ENCODE measurements at regions not wholly inside any gene's neighbourhood (a gene's known extent, or its start where the extent isn't known, plus 50 kb on each side); places are given as distances from the start of the nearest gene placed in this dataset.

DNA sequence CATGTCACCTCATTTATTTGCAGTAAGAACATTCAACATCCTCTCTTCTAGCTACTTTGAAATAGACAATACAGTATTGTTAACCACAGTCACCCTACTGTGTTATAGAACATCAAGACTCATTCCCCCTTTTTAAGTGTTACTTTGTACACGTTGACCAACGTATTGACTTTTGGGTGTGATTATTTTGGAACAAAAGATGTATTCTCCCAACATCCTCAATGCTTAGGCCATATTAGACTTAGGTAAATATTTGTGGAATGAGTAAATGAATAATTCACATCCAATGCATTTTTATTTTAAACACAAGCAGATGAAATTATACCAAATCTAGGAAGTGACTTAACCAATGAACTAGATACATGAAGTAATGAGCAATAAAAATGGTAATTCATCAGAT, 296.6 kb downstream of the CHRM3 start:
- no peak for DNase-seq

DNA sequence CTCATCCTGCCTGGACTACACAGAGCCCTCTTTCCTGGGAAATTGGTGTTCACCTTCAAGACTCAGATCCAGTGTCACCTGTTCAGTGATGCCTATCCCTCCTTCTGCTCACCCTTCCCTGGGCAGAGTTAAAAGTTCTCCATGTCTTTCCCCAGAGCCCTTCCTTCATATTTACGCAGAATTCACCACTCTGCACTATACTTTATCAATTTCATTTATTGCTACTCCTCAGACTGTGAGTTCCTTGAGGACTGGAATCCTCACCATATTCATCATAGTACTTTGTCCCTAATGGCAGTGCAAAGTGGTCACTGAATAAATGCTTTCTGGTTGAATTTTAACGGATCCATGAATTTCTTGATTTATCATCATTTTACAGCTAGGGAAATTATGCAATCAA, 300.0 kb downstream of the CHRM3 start:
- no peak for DNase-seq

DNA sequence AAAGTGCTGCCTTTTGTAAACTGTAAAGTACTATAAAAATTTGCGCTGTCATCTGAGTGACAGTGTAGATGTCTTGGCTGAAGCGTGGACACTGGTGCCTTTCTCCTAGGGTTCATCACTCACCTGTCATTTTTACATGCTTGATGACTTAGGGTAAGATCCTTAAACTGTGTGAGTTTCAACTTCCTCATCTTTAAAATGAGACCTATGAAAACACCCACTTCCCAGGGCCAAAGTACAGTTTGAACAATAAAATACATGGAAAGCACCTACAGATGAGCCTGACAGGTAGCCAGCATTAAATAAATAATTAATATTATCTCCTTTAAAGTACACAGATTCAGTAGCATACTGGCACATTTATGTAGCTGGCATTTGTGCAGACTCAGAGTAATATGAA, 309.9 kb downstream of the CHRM3 start:
- DNase-seq: no peak

DNA sequence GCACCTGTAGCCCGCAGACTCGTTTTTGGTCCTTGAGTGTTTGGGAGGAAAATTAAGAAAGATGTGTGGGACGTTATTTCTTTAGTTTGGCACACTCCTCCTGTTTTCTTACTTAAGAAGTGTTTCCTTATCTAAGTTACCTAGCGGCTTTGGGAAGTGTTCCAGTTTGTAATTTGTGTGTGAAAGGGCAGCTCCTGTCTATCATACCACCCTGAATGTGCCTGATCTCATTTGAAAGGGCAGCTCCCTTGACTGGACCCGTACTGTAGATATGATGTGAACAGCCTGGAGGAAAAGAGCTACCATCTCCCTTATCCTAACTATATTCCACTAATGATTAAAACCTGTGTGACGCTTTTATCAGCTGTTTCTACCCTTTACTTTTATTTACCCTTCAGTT, 314.3 kb downstream of the CHRM3 start:
- DNase-seq: no peak

DNA sequence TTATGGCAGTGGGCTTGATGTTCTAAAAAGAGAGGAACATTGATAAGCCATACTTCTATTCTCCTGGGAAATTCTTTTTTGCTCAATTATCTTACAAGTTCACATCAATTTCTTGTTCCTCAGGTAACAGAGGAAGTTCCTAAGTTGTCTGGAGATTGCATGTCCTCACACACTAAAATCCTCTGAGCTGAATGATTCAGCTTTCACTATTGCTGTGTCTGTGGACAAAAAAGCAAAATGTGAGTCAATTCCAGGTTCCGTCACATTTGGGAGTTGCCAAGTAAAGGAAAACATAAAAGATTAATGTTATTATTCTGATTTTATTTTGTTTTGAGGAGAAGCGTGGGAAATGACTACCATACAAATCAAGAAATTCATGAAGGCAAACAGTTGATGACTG, 316.7 kb downstream of the CHRM3 start:
- DNase-seq: no peak

DNA sequence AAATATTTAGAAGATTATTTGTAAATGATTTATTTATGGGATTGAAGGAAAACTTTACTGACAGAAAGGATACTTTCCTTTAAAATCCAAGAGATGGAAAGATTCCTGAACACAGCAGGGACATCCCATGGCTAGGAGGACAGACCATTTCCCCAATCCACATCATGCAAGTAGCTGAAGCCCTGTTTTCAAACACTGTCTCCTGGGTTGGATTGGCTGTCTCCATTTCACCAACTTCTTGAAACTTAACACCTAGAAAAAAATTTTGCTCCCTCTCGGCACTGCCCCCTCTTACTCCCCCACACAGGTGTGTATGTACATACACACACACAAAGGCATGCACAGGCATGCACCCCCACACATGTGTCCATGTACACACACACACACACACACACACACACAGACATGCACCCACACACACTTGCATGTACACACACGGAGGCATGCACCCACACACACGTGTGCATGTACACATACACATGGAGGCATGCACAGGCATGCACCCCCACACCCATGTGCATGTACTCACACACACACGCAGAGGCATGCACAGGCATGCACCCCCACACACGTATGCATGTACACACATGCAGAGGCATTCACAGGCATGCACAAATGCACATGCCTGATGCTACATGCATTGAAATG, 320.0 kb downstream of the CHRM3 start:
- DNase-seq: no peak

DNA sequence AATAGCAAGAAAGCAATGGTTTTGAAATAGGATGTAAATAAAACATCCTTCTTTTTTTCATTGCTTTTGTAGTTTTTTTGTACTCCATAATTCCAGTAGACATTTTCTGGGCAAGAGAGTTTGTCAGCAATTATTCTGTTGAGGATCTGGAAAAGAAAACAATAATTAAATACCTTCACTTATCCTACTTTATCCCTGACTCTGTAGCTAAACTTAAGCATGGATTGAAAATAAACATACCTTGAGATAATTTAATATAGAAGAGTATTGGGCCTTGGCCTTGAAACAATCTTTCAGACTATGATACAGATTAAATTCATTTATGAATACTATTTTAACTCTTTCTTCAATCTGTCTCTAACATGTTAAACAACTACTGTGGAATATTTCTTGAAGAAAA, 321.2 kb downstream of the CHRM3 start:
- DNase-seq: no peak

DNA sequence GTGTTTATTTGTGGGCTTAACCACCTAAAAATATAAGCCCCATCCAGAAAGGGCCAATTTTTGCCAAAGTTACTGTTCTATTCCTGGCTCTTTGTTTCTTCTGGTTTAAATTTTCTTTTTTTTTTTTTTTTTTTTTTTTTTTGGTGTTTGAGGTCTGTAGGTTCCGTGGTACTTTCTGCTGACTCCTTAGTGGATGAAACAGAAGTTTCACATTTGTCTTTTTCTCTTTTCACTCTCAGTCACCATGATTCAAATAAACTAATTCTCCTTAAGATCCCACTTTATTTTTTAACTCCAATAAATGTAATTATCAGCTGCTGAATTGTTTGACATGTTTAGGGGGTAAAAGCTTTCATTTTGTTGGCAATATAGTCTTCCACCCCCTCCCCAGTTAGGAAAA, 322.3 kb downstream of the CHRM3 start:
- DNase-seq: no peak

DNA sequence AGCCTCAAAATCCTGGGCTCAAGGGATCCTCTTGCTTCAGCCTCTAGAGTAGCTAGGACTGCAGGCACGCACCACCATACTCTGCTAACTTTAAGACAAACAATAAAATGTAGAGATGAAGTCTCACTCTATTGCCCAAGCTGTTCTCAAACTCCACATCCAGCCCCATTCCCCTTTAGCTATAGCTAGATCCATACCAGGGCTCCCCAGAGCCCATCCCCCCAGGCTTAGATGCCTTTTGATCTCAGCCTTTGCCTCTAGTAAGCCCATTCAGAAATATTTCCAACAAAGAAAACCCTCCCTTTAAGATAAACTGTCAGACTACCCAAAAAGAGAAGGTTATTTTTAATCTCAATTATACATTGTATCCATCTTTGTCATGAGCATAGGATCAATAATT, 325.4 kb downstream of the CHRM3 start:
- no peak for DNase-seq

DNA sequence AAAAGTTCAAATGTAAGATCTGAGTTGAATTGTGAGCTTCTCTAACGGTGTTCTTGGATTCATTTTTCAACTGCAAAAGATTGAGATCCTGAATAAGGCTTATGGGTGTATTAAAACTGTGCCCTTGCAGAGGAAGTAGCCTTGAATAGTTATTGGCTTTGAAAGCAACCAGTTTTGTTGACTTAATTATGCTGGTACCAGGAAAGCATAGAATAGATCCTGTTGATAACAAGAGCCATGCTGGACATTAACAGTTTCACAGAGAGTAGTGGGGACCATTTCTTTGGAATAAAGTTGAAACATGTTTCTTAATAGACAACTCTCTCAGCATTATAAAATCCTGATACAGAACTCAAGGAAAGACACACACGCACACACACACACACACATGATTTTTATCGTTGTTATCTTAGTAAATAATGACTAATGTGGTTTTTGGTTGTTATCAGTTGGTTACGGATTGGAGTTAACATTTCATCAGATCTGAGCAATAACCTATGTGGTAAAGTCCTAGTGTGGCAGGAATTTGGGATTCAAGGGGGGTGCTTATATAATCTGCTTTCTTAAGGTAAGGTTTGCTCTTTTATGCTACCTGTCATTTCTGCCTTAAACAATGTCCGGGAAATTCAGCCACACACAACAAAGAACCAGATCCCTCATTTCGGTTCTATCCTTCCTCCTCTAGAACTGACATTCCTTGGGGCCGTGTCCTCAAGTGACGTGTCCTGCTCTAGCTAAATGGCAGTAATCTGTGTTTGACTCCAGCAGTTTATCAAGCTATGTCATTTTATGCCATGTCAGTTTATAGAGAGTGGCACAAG, 330.9 kb downstream of the CHRM3 start:
- no peak for DNase-seq

DNA sequence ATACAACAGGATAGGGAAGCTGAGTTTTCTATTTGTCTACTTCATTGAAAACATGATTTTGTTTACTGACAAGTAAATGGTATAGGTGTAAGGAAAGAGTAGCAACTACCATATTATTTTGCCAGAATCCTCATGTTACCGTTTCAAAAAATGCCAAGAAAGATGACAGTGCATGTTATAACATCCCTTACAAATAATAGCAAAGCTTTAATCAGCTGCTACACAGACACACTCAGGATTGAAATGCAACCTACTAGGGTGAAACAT, 331.5 kb downstream of the CHRM3 start:
- no peak for DNase-seq

DNA sequence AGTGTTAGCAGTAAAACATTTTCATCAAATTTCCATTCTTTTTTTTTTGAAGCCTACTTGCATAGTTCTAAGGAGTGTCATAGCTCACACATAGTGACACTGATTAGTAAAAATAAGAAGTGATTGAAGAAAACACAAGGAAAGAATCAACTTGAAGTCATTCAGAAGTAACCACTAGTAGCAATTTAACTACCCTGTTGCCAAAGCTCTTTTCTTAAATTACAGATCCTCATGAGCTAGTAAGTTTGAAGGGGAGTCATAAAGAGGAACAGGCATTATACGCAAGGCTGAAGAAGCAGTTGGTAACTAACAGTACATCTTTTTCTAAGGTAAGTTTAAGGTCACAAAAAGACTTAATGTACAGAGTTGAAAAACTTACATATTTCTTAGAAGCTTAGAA, 332.2 kb downstream of the CHRM3 start:
- DNase-seq: no peak

DNA sequence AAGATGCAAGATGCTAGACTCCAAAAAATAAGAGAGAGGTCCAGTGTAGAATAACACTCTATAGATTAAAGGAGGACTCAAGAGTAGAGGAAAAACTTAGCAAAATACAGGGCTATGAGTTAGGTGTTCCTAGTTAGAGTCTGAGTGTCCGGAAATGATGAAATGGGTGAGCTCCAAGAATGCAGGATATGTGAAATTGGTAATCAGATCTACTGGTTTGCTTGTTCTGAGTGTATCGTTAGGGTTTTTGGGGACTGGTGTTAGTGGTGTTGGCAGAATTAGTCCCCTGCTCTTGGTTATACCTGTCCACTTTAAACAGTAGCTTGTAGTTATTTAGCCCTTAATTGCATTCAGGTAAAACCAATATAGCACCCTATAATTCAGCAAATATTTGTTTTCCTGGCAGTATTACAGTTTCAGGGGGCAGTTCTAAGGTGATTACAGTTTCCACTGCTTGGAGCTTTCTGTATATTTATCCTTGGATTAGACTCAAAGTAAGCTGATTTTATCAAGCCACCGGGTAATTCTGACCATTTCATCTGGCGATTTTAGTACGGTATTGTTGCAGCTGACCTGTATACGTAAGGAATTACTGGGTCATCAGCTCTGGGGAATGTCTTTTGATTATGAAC, 332.7 kb downstream of the CHRM3 start:
- no peak for DNase-seq

DNA sequence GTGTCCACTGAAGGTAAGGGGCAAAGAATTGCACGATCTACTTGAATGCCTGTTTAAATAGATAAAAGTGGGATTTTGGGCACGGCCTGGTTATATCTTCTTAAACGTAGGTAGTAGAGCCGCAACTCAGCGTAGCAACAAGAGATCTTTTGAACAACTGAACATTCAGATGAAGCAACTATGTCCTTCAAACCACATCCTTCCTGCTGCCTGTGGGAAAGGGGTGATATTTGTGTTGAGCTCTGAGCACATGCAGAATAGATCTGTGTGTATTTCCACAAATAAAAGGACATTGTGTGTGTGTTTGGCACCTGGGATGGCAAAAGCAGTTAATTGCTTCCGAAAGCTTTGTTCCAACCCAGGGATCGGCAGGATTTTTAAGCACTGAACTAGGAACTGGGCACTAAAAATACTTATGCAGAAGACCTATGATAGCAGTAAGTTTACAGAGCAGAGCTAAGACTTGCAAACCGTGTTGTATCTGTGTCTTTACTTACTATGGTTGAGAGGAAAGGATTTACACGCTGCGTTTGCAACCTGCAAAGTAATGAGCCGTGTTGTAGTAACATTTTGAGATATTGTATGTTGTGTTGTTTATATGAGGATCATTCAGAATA, 333.4 kb downstream of the CHRM3 start:
- peak in 2 of 4 experiments; percentile 7 to 11 for DNase-seq

DNA sequence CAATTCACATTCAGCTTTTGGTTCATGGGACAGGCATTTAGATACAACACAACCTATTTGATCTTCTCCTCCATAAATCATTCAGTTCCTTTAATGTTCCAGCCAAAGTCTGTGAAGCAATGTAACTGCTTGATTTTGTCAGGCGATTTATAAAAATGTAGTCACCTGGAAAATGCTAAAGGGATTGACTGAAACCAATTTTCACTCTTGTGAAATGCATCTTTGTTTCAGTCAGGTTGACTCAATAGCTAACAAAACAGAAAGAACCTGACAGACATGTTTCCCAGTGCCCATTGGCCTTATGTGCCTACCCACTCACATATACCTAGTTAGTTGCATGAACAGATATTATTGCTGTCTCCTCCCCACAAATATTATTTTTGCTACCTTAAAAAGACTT, 335.7 kb downstream of the CHRM3 start:
- DNase-seq: no peak

DNA sequence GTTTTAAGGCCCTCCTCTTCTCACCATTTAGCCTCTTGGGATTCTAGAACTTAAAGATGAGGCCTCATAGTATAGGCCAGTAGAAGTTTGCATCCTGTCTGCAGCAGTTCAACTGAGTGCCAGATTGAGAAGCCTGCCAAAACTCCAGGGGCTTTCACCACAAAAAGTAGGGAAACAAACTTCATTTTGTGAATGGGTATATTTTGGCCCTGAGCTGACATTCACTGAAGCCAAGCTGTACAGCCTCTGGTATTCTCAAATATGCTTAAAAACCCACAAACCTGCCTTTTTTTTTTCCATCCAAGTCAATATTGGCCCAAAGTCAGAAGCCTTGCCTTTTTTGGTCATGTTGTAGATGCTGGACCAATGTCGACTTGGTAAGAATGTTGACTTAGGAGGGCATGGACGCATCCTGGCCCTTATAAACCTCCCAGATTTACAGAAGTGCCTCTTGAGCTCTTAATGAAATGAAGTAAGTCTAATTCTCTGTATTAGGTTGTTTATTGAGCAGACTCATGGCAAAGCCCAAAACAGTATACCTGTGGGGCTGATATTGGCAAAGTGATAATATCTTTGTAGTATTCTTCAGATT, 337.5 kb downstream of the CHRM3 start:
- DNase-seq: no peak

DNA sequence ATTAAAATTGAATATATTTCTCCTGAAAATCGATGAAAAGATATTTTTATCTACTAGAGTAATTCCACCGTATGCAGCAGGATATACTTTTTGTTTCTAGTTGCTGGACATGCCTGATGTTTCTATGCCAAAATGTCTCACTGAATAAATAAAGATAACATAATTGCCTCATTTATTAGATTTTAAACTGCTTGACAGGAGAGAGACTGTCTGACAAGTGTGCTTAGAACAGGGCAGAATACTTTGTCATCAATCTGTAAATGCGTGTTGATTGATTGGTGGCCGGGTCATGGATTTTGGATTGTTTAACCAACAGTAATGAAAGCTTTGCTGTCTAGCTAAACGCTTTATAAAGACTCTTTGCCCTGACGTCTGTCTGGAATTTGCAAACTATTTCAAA, 339.0 kb downstream of the CHRM3 start:
- DNase-seq: no peak

DNA sequence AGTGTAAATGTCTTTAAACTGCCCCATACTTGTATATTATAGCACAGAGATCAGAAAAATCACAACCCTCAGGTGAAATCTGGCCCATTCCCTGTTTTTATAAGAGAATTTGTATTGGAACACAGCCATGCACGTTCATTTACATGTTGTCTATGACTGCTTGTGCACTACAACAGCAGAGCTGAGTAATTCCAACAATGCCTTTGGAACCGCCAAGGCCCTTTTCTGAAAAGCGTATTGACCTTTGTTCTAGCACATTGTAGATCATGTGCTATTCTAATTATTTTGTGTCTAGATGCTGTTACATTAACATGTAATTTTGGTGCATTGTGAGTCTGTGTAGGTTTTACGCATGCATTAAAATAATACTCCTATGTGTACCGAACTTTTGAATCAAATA, 339.6 kb downstream of the CHRM3 start:
- DNase-seq: no peak

DNA sequence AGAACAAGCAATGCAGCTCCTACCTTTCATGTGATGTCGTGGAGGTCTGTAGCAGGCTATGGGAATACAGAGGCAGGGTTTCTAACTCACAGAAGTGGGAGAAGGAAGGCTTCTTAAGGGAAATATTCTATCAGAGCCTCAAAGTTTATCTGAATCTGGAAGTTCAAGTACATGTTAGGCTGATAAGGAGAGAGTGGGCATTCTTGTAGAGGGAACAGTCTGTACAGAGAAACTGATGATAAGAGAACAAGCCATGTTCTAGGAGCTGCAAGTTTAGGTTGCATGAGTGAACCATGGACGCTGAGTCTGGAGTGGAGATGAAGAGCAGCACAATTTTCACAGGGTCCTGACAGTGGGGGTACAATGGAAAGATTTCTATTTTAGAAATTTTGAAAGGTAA, 344.0 kb downstream of the CHRM3 start:
- no peak for DNase-seq

DNA sequence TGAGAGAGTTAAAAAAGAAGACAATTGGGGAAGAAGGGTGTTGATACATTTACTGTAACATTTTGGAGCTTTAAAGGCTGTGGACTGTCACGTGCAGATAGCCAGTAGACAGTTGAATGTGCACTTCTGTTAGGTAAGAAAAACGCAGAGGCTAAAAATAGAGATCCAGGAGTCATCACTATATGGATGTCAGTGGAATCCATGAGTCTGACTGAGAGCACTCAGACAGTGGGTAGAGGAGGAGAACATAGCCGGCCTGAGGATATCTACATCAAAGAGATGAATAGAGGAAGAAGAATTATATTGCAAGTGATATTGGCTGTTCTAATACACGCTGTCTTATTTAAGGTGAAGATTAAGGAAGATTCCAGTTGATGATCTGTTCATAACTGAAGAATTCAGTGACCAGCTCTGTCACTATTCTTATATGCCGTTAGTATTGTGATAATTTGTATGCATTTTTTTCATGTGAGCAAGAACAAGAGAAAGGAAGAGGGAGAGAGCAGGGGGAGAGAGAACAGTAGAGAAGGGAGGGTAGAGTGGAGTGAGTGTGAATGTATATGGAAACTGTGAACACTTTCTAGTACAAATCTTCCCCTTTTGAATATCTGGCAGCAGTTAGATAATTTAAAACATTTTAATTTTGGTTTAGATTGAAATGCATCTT, 344.8 kb downstream of the CHRM3 start:
- no peak for DNase-seq

DNA sequence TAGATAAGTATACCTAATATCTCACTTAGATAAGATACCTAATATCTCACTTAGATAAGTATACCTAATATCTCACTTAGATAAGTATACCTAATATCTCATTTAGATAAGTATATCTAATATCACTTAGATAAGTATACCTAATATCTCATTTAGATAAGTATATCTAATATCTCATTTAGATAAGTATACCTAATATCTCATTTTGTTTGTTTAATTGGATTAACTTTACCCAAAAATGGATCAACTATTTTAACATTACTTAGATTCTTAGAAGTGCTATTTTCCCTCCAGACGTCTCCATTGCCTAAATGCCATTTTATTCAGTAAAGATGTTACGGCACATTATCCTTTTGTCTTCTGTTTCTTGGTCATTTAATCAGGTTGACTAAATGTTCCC, 346.4 kb downstream of the CHRM3 start:
- DNase-seq: no peak

DNA sequence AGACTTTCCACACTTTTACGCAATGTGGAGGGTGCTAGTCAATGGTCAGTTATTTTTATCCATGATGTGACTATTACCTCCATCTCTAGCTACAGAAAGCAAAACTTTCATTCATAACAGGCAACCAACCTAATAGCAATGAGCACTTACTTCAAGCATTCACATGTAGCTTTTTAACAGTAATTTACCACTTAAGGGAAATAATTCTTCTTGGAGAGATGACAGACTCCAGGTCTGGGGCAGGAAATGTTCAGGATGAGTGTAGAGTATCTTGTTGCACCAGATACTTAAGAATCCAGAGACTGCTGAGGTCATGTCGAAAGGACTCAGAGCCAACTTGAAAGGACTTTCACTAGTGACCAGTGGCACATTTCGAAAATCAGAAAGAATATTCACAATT, 347.6 kb downstream of the CHRM3 start:
- no peak for DNase-seq

DNA sequence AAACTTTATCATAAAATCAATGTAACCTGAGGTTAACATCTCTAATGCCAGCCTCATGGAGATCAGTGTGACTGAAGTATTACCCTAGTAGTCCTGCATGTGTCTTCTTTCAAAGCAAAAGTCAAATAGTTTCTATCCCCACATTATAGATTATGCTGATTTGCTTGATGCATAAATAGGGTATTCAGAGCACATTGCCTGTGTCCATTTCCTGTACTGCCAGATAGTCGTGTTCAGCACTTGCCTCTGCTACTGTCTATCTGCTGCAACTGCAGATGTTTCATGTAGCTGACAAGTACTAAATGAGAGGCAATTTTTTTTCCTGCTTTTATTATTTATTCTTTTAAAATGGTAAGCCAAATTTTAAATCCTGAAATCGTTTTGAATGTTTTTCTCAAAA, 348.7 kb downstream of the CHRM3 start:
- no peak for DNase-seq

Measured in activated CD4-positive, CD25-positive, alpha-beta regulatory T cell (primary cell).